ENCODE measurements at regions not wholly inside any gene's neighbourhood (a gene's known extent, or its start where the extent isn't known, plus 50 kb on each side); places are given as distances from the start of the nearest gene placed in this dataset.

- TF ChIP-seq CTCF (IDR thresholded peaks at IDR 0.05; ENCODE audit: unreplicated experiment in 3 of 3) = no peak
- Mint-ChIP-seq H3K27ac (peak overlapping the region; percentile 50 to 87 (median 79)), H3K9me3 (peaks cover 7% of the 10 kb centered on the region), H3K4me1 (peaks cover 45% of the 10 kb centered on the region), H3K36me3 (ENCODE audit: low read depth) (no peaks in the 10 kb centered on the region), H3K27me3 (ENCODE audit: low read depth) (peaks cover 10% of the 10 kb centered on the region), H3K4me3 (no peak overlapping the region)
Measured at GRCh38 chrX:39318506-39319343, 517.5 kb downstream of the MID1IP1 start.

DNA sequence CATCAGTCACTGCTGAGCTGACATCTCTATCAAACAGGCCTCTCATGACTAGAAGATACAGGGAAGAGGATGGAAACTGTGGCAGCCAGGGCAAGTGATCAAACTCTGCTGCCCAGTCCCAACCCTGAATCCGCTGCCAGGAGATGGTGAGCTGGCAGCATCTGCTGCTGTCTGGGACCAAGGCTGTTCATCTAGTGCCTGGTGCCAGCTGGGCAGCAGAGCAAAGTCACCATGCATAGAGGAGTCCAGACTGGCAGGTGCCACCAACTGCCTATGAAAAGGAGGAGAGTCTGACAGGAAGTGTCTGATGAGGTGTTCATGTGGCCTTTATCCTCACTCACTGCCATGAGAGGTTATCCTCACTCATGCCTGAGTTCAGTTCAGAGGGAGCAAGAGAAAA, 518.9 kb downstream of the MID1IP1 start:
- no peaks in the 10 kb centered on the region for H3K36me3 Mint-ChIP-seq (ENCODE audit: low read depth)
- H3K9me3 Mint-ChIP-seq = peaks cover 3% of the 10 kb centered on the region
- H3K4me3 Mint-ChIP-seq = no peak overlapping the region
- TF ChIP-seq CTCF (IDR thresholded peaks at IDR 0.05; ENCODE audit: unreplicated experiment in 3 of 3) = no peak
- peaks cover 10% of the 10 kb centered on the region for H3K27me3 Mint-ChIP-seq (ENCODE audit: low read depth)
- no peak overlapping the region for H3K27ac Mint-ChIP-seq
- peaks cover 45% of the 10 kb centered on the region for H3K4me1 Mint-ChIP-seq

DNA sequence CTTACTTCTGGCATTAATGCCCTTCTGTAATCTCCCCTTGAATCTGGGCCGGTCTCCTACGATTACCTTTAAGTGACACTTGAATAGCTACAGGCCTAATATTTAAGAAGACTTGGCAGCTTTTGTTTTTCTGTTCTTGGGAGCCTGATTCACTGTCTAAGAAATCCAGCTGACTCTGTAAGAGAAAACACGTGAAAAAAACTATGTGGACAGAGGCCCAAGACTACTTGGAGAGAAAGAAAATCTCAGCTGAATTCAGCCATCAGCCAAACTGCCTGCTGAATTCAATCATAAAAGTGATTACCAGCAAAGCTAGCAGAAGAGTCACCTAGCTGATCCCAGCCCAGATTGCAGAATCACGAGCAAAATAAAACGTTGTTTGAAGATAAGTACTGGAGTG, 521.2 kb downstream of the MID1IP1 start:
- Mint-ChIP-seq H3K4me3 (no peak overlapping the region), H3K27me3 (ENCODE audit: low read depth) (peaks cover 7% of the 10 kb centered on the region), H3K27ac (no peak overlapping the region), H3K9me3 (peaks cover 3% of the 10 kb centered on the region), H3K36me3 (ENCODE audit: low read depth) (no peaks in the 10 kb centered on the region), H3K4me1 (peaks cover 35% of the 10 kb centered on the region)
- no peak for TF ChIP-seq CTCF (IDR thresholded peaks at IDR 0.05; ENCODE audit: unreplicated experiment in 3 of 3)

GRCh38 chrX:39324233-39324930, 523.1 kb downstream of the MID1IP1 start:
- Mint-ChIP-seq H3K27ac (no peak overlapping the region), H3K27me3 (ENCODE audit: low read depth) (peaks cover 7% of the 10 kb centered on the region), H3K9me3 (peaks cover 5% of the 10 kb centered on the region), H3K4me3 (no peak overlapping the region), H3K36me3 (ENCODE audit: low read depth) (no peaks in the 10 kb centered on the region), H3K4me1 (peaks cover 22% of the 10 kb centered on the region)
- no peak for TF ChIP-seq CTCF (IDR thresholded peaks at IDR 0.05; ENCODE audit: unreplicated experiment in 3 of 3)

DNA sequence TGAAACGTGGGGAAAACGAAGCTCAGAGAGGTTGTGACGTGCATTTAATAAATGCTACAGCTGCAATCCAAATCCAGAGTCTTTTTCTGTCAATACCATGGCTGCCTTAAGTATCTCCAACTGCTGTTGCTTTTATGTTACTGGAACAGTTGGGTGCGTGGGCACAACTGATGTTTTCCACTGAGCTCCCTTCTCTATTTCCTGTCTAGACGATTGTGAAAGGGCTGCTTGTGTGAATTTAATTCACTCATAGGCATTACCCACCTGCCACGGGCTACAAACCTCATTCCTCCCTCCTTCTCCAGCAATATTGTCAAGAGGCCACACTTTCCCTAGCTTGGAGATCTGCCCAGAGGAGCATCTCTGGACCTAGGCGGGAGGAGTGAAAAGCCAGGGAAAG, 526.0 kb downstream of the MID1IP1 start:
- no peak for TF ChIP-seq CTCF (IDR thresholded peaks at IDR 0.05; ENCODE audit: unreplicated experiment in 3 of 3)
- Mint-ChIP-seq H3K4me3 (no peak overlapping the region), H3K4me1 (peaks cover 11% of the 10 kb centered on the region), H3K36me3 (ENCODE audit: low read depth) (no peaks in the 10 kb centered on the region), H3K27ac (peak overlapping the region in 1 of 3 experiments; percentile 16), H3K27me3 (ENCODE audit: low read depth) (peaks cover 3% of the 10 kb centered on the region), H3K9me3 (peaks cover 7% of the 10 kb centered on the region)

Data from nephron (organoid).